ENCODE measurements at regions not wholly inside any gene's neighbourhood (a gene's known extent, or its start where the extent isn't known, plus 50 kb on each side); places are given as distances from the start of the nearest gene placed in this dataset.

GRCh38 chr10:36265741-36266140 is 623.6 kb upstream of the FZD8 start:
- no peak for TF ChIP-seq CTCF (IDR thresholded peaks at IDR 0.05)
- no peak for TF ChIP-seq POLR2A (IDR thresholded peaks at IDR 0.05)
- WGBS (ENCODE audit: insufficient coverage, low coverage, low lambda C conversion rate, missing lambda C conversion rate): 74% methylated on average over 2 of the region's 2 CpGs
- ATAC-seq (no peak), DNase-seq (no peak)
- intact Hi-C loops (cut with DNase I): no loop called here
- Histone ChIP-seq H3K27me3 (no peaks in the 10 kb centered on the region), H3K4me3 (no peak overlapping the region), H3K27ac (no peak overlapping the region), H3K9me3 (no peaks in the 10 kb centered on the region), H3K4me1 (no peaks in the 10 kb centered on the region), H3K36me3 (no peaks in the 10 kb centered on the region)

- H3K4me3 ChIP-seq: no peak overlapping the region
- ATAC-seq: no peak
- H3K9me3 ChIP-seq: no peaks in the 10 kb centered on the region
- no peak overlapping the region for H3K27ac ChIP-seq
- DNase-seq: no peak
- WGBS (ENCODE audit: insufficient coverage, low coverage, low lambda C conversion rate, missing lambda C conversion rate): 85% methylated on average over 3 of the region's 3 CpGs
- TF ChIP-seq POLR2A (IDR thresholded peaks at IDR 0.05) (no peak), CTCF (IDR thresholded peaks at IDR 0.05) (no peak)
- H3K36me3 ChIP-seq: no peaks in the 10 kb centered on the region
- intact Hi-C loops (cut with DNase I): no loop called here
- H3K4me1 ChIP-seq: no peaks in the 10 kb centered on the region
- H3K27me3 ChIP-seq: no peaks in the 10 kb centered on the region
These were observed 621.8 kb upstream of the FZD8 start for GRCh38 chr10:36263871-36264270.

GRCh38 chr10:36256948-36257356 is 614.9 kb upstream of the FZD8 start:
- no peaks in the 10 kb centered on the region for H3K9me3 ChIP-seq
- TF ChIP-seq POLR2A (IDR thresholded peaks at IDR 0.05) (no peak), CTCF (IDR thresholded peaks at IDR 0.05) (no peak)
- H3K4me3 ChIP-seq: no peak overlapping the region
- H3K27me3 ChIP-seq: no peaks in the 10 kb centered on the region
- H3K27ac ChIP-seq: no peak overlapping the region
- ATAC-seq (no peak), DNase-seq (no peak)
- 63% methylated on average over 2 of the region's 2 CpGs for WGBS (ENCODE audit: insufficient coverage, low coverage, low lambda C conversion rate, missing lambda C conversion rate)
- intact Hi-C loops (cut with DNase I): no loop called here
- no peaks in the 10 kb centered on the region for H3K4me1 ChIP-seq
- H3K36me3 ChIP-seq: no peaks in the 10 kb centered on the region

GRCh38 chr10:36256166-36256565 is 614.1 kb upstream of the FZD8 start:
- DNase-seq (no peak), ATAC-seq (no peak)
- Histone ChIP-seq H3K4me1 (no peaks in the 10 kb centered on the region), H3K4me3 (no peak overlapping the region), H3K36me3 (no peaks in the 10 kb centered on the region), H3K9me3 (no peaks in the 10 kb centered on the region), H3K27me3 (no peaks in the 10 kb centered on the region), H3K27ac (no peak overlapping the region)
- TF ChIP-seq POLR2A (IDR thresholded peaks at IDR 0.05): no peak
- no peak for TF ChIP-seq CTCF (IDR thresholded peaks at IDR 0.05)
- WGBS (ENCODE audit: insufficient coverage, low coverage, low lambda C conversion rate, missing lambda C conversion rate): 53% methylated on average over 2 of the region's 2 CpGs
- intact Hi-C loops (cut with DNase I): no loop called here

- intact Hi-C loops (cut with DNase I): no loop called here
- H3K4me1 ChIP-seq: no peaks in the 10 kb centered on the region
- WGBS (ENCODE audit: insufficient coverage, low coverage, low lambda C conversion rate, missing lambda C conversion rate): 34% methylated on average over 3 of the region's 3 CpGs
- H3K27ac ChIP-seq: no peak overlapping the region
- no peaks in the 10 kb centered on the region for H3K9me3 ChIP-seq
- TF ChIP-seq POLR2A (IDR thresholded peaks at IDR 0.05): no peak
- TF ChIP-seq CTCF (IDR thresholded peaks at IDR 0.05): no peak
- DNase-seq: peak in 2 of 3 donors; percentile 55 to 67
- peak in 2 of 4 donors; percentile 29 to 43 for ATAC-seq
- H3K27me3 ChIP-seq: no peaks in the 10 kb centered on the region
- H3K4me3 ChIP-seq: no peak overlapping the region
- H3K36me3 ChIP-seq: no peaks in the 10 kb centered on the region
These were observed 612.1 kb upstream of the FZD8 start for GRCh38 chr10:36254199-36254598.

Data from right lobe of liver (tissue), 6 donors.